ENCODE measurements at regions not wholly inside any gene's neighbourhood (a gene's known extent, or its start where the extent isn't known, plus 50 kb on each side); places are given as distances from the start of the nearest gene placed in this dataset.

DNA sequence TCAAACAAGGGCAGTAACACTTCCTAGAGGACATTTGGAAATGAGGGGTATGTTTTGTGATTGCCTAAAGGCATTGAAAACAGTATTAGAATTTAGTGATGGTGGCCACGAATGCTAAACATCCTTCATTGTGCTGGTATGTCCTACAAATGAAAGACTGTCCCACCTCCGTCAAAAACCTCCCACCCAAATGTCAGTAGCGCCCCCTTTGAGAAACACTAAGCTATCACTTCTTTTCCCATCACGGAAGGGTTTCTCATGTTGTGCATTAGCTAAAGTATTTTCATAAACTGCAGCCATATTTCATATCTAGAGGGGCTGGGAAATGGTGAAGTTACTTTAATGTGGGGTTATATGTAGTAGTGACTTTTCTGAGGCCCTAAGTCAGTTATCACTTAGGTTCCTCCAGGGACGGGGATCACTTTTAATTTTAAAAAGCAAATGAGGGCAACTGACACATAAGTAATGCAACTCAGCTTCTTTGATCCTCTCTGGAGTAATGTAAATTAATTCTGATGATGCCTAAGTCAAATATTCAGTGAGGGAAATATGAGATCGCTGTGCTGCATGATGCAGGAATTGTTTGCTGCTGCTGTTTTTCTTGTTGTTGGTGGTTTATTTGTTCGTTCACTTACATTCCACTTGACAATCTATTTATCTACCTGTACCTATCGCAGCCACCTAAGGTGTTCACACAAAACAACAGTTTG is 1403.4 kb upstream of the TENM4 start:
- Histone ChIP-seq H3K9me3 (ENCODE audit: control insufficient read depth, low read length) (no peaks in the 10 kb centered on the region), H3K4me3 (ENCODE audit: low read length) (no peak overlapping the region), H3K4me1 (ENCODE audit: control insufficient read depth, insufficient read depth, low read length) (no peaks in the 10 kb centered on the region), H3K9ac (ENCODE audit: low read length) (no peak overlapping the region), H3K27me3 (ENCODE audit: control insufficient read depth, insufficient read depth, low read length) (no peaks in the 10 kb centered on the region), H3K36me3 (ENCODE audit: control insufficient read depth, insufficient read depth, low read length) (no peaks in the 10 kb centered on the region)

GRCh38 chr11:80843266-80843974 is 1402.6 kb upstream of the TENM4 start:
- no peaks in the 10 kb centered on the region for H3K36me3 ChIP-seq (ENCODE audit: control insufficient read depth, insufficient read depth, low read length)
- H3K4me3 ChIP-seq (ENCODE audit: low read length): no peak overlapping the region
- no peak overlapping the region for H3K9ac ChIP-seq (ENCODE audit: low read length)
- H3K9me3 ChIP-seq (ENCODE audit: control insufficient read depth, low read length): no peaks in the 10 kb centered on the region
- no peaks in the 10 kb centered on the region for H3K4me1 ChIP-seq (ENCODE audit: control insufficient read depth, insufficient read depth, low read length)
- no peaks in the 10 kb centered on the region for H3K27me3 ChIP-seq (ENCODE audit: control insufficient read depth, insufficient read depth, low read length)

DNA sequence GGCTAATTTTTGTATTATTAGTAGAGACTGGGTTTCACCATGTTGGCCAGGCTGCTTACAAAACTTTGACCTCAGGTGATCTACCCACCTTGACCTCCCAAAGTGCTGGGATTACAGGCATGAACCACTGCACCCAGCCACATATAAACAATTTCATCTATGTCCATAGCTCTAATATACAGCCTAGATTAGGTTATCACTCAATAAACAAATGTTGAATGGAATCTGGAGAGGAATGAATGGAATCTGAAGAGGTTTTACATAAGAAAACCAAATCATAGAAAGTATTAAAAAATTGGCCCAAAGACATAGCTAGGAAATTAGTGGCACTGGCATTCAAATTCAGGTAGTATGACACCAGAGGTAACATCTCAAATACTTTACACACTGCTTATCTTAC is 1401.4 kb upstream of the TENM4 start:
- Histone ChIP-seq H3K9ac (ENCODE audit: low read length) (no peak overlapping the region), H3K4me3 (ENCODE audit: low read length) (no peak overlapping the region), H3K4me1 (ENCODE audit: control insufficient read depth, insufficient read depth, low read length) (no peaks in the 10 kb centered on the region), H3K36me3 (ENCODE audit: control insufficient read depth, insufficient read depth, low read length) (no peaks in the 10 kb centered on the region), H3K27me3 (ENCODE audit: control insufficient read depth, insufficient read depth, low read length) (no peaks in the 10 kb centered on the region), H3K9me3 (ENCODE audit: control insufficient read depth, low read length) (no peaks in the 10 kb centered on the region)

- H3K9ac ChIP-seq (ENCODE audit: low read length): no peak overlapping the region
- no peak overlapping the region for H3K4me3 ChIP-seq (ENCODE audit: low read length)
- H3K4me1 ChIP-seq (ENCODE audit: control insufficient read depth, insufficient read depth, low read length): no peaks in the 10 kb centered on the region
- no peaks in the 10 kb centered on the region for H3K9me3 ChIP-seq (ENCODE audit: control insufficient read depth, low read length)
- no peaks in the 10 kb centered on the region for H3K36me3 ChIP-seq (ENCODE audit: control insufficient read depth, insufficient read depth, low read length)
- H3K27me3 ChIP-seq (ENCODE audit: control insufficient read depth, insufficient read depth, low read length): no peaks in the 10 kb centered on the region
Measured at GRCh38 chr11:80841675-80842074, 1400.8 kb upstream of the TENM4 start.

DNA sequence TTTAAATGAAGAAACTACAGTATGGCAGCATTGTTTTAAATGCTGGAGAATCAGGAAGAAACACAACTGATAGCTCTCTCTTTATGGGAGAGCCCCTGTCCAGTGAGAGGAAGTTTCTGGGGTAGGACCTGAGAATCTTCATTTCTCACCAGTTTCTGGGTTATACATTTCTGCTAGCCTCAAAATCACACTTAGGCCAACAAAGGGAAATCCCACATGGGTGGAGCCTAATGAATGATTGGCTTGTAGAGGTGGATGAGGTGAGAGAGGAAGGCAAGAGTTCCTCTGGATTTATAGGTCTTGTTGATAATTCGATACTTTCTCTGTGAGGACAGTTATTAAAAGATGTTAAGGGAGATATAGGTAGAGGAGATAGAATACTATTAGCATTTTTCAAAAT is 1397.3 kb upstream of the TENM4 start:
- Histone ChIP-seq H3K9ac (ENCODE audit: low read length) (no peak overlapping the region), H3K4me3 (ENCODE audit: low read length) (no peak overlapping the region), H3K36me3 (ENCODE audit: control insufficient read depth, insufficient read depth, low read length) (no peaks in the 10 kb centered on the region), H3K4me1 (ENCODE audit: control insufficient read depth, insufficient read depth, low read length) (no peaks in the 10 kb centered on the region), H3K27me3 (ENCODE audit: control insufficient read depth, insufficient read depth, low read length) (no peaks in the 10 kb centered on the region), H3K9me3 (ENCODE audit: control insufficient read depth, low read length) (no peaks in the 10 kb centered on the region)

DNA sequence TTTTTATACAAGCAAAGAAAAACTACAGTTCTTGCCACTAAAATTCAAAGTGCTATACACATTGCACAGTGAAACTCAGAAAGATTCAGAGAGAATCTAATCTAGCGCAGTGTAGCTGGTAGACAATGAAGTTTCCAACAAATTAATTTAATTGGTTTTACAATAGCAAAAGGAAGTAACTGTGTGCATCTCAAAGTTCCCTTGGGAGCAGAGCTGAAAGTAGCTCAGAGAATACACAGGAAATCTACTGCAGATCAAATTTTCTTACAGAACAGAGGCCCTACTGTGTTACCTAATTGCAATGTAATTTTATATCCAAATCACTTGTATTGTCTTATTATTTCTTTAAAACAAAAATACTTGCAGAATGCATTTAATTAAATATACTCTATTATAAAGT is 1396.2 kb upstream of the TENM4 start:
- H3K9ac ChIP-seq (ENCODE audit: low read length): no peak overlapping the region
- no peaks in the 10 kb centered on the region for H3K9me3 ChIP-seq (ENCODE audit: control insufficient read depth, low read length)
- H3K36me3 ChIP-seq (ENCODE audit: control insufficient read depth, insufficient read depth, low read length): no peaks in the 10 kb centered on the region
- H3K4me1 ChIP-seq (ENCODE audit: control insufficient read depth, insufficient read depth, low read length): no peaks in the 10 kb centered on the region
- no peaks in the 10 kb centered on the region for H3K27me3 ChIP-seq (ENCODE audit: control insufficient read depth, insufficient read depth, low read length)
- H3K4me3 ChIP-seq (ENCODE audit: low read length): no peak overlapping the region

DNA sequence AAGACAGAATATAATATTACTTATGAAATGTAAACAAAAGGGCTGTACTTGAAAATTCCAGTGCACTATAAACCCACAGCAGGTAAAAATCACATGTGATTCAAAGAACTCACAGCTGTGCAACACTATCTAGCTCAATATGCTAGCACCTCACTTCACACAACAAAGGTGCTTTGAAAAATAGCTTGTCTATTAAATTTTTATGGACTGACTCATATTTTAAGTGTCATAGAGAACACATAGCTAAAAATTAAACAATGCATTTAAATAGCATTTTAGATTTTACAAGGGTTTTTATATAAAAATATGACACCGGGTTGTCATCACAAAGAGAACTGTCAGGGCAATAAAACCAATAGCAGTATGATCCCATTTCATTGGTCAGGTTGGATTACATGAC is 1390.5 kb upstream of the TENM4 start:
- Histone ChIP-seq H3K36me3 (ENCODE audit: control insufficient read depth, insufficient read depth, low read length) (no peaks in the 10 kb centered on the region), H3K4me1 (ENCODE audit: control insufficient read depth, insufficient read depth, low read length) (no peaks in the 10 kb centered on the region), H3K9ac (ENCODE audit: low read length) (no peak overlapping the region), H3K4me3 (ENCODE audit: low read length) (no peak overlapping the region), H3K27me3 (ENCODE audit: control insufficient read depth, insufficient read depth, low read length) (no peaks in the 10 kb centered on the region), H3K9me3 (ENCODE audit: control insufficient read depth, low read length) (no peaks in the 10 kb centered on the region)

GRCh38 chr11:80827781-80828180 is 1387.0 kb upstream of the TENM4 start:
- Histone ChIP-seq H3K4me1 (ENCODE audit: control insufficient read depth, insufficient read depth, low read length) (no peaks in the 10 kb centered on the region), H3K36me3 (ENCODE audit: control insufficient read depth, insufficient read depth, low read length) (no peaks in the 10 kb centered on the region), H3K27me3 (ENCODE audit: control insufficient read depth, insufficient read depth, low read length) (no peaks in the 10 kb centered on the region), H3K9me3 (ENCODE audit: control insufficient read depth, low read length) (no peaks in the 10 kb centered on the region), H3K4me3 (ENCODE audit: low read length) (no peak overlapping the region), H3K9ac (ENCODE audit: low read length) (no peak overlapping the region)

GRCh38 chr11:80826808-80827207 is 1386.0 kb upstream of the TENM4 start:
- no peaks in the 10 kb centered on the region for H3K27me3 ChIP-seq (ENCODE audit: control insufficient read depth, insufficient read depth, low read length)
- no peak overlapping the region for H3K9ac ChIP-seq (ENCODE audit: low read length)
- no peaks in the 10 kb centered on the region for H3K9me3 ChIP-seq (ENCODE audit: control insufficient read depth, low read length)
- no peak overlapping the region for H3K4me3 ChIP-seq (ENCODE audit: low read length)
- H3K4me1 ChIP-seq (ENCODE audit: control insufficient read depth, insufficient read depth, low read length): no peaks in the 10 kb centered on the region
- H3K36me3 ChIP-seq (ENCODE audit: control insufficient read depth, insufficient read depth, low read length): no peaks in the 10 kb centered on the region

- Histone ChIP-seq H3K9ac (ENCODE audit: low read length) (no peak overlapping the region), H3K4me1 (ENCODE audit: control insufficient read depth, insufficient read depth, low read length) (no peaks in the 10 kb centered on the region)
Measured at GRCh38 chr11:80822308-80822707, 1381.5 kb upstream of the TENM4 start.

GRCh38 chr11:80819271-80819670 is 1378.4 kb upstream of the TENM4 start:
- no peaks in the 10 kb centered on the region for H3K9me3 ChIP-seq (ENCODE audit: control insufficient read depth, low read length)
- no peaks in the 10 kb centered on the region for H3K36me3 ChIP-seq (ENCODE audit: control insufficient read depth, insufficient read depth, low read length)
- no peak overlapping the region for H3K9ac ChIP-seq (ENCODE audit: low read length)
- no peaks in the 10 kb centered on the region for H3K4me1 ChIP-seq (ENCODE audit: control insufficient read depth, insufficient read depth, low read length)
- no peak overlapping the region for H3K4me3 ChIP-seq (ENCODE audit: low read length)
- no peaks in the 10 kb centered on the region for H3K27me3 ChIP-seq (ENCODE audit: control insufficient read depth, insufficient read depth, low read length)

More at GRCh38 chr11:80822308-80822707, 1381.5 kb upstream of the TENM4 start:
- Histone ChIP-seq H3K27me3 (ENCODE audit: control insufficient read depth, insufficient read depth, low read length) (no peaks in the 10 kb centered on the region), H3K36me3 (ENCODE audit: control insufficient read depth, insufficient read depth, low read length) (no peaks in the 10 kb centered on the region), H3K4me3 (ENCODE audit: low read length) (no peak overlapping the region), H3K9me3 (ENCODE audit: control insufficient read depth, low read length) (no peaks in the 10 kb centered on the region)

DNA sequence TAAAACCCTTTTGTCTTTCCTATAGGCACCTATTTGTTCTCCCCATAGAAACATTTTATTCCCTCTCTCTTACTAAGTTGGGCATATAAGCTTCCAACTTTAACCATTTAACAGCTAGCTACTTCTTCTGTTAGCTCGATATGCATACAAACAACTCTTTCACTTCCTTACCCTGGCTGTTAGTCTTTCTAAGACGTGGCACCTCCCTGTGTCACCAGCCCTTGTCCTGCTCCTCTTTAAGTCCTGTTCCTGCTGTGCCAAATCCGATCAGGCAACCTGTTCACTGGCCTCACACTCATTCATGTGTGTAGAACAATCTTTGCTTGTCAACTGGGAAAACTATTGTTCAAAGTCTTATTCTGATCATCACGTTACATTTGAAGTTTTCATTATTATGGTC is 1376.1 kb upstream of the TENM4 start:
- H3K36me3 ChIP-seq (ENCODE audit: control insufficient read depth, insufficient read depth, low read length): no peaks in the 10 kb centered on the region
- no peak overlapping the region for H3K4me3 ChIP-seq (ENCODE audit: low read length)
- no peak overlapping the region for H3K9ac ChIP-seq (ENCODE audit: low read length)

More for the DNA sequence above, 1376.1 kb upstream of the TENM4 start:
- Histone ChIP-seq H3K27me3 (ENCODE audit: control insufficient read depth, insufficient read depth, low read length) (no peaks in the 10 kb centered on the region), H3K9me3 (ENCODE audit: control insufficient read depth, low read length) (no peaks in the 10 kb centered on the region), H3K4me1 (ENCODE audit: control insufficient read depth, insufficient read depth, low read length) (no peaks in the 10 kb centered on the region)
